K562 (cell line): ENCODE measurements at regions not wholly inside any gene's neighbourhood (a gene's known extent, or its start where the extent isn't known, plus 50 kb on each side); places are given as distances from the start of the nearest gene placed in this dataset.

Source experiments
- ATAC-seq: fragments of 200-7000 bp; cut with Tn5 transposase; 3 replicates; pipeline ENCODE4 v1.9.1; 2020; ENCODE audit warnings: moderate library complexity
- BruUV-seq: library from RNA; stranded (reverse); fragments of 400-500 nt; replicated peaks from 2 replicates; lab custom pipeline; 2021; lab: Mats Ljungman, UMichigan
- CTCF ChIA-PET: fragments of 300-600 bp; formaldehyde crosslinking; extraction: SDS; loops from one replicate; lab custom pipeline; 2021; ENCODE audit warnings: low intra/inter-chr PET ratio; lab: Yijun Ruan, JAX
- POLR2A ChIA-PET: fragments of 300-600, 350-650 bp; sonication (Branson Sonifier 250); formaldehyde crosslinking; extraction: SDS; loops from one replicate; lab custom pipeline; 2021; ENCODE audit warnings: antibody characterized with exemption, inconsistent platforms; lab: Yijun Ruan, JAX
- DNase-seq, 4 experiments: peaks; one replicate each; pipeline versions ENCODE4 v3.0.0 to v3.0.0-alpha.2; 2011 to 2018; ENCODE audit warnings: low spot score in 3 of 4, mixed read lengths in 3 of 4; ENCODE audit errors: extremely low read depth in 1 of 4
- FAIRE-seq: peaks from 2 replicates; lab custom pipeline; 2011; peaks lifted over from hg19 to GRCh38; lab: Jason Lieb, UNC
- H2AFZ ChIP-seq: 2 replicates; pipeline ENCODE4 v1.6.0; 2011; ENCODE audit warnings: low read depth, low read length, control low read depth, inconsistent platforms
- H3K27ac ChIP-seq: fragments of 200-600 bp; 3 replicates; pipeline ENCODE4 v1.8.0; 2011; ENCODE audit warnings: low read depth, mild to moderate bottlenecking, control low read depth, inconsistent platforms, low read length, moderate library complexity, mixed read lengths; ENCODE audit errors: extremely low read depth
- H3K27me3 ChIP-seq, 2 experiments: fragments of 300-600 bp in 1 of 2; 2 replicates in 1 of 2; 3 replicates in 1 of 2; pipeline versions ENCODE4 v1.6.0 to v1.8.0; 2011; ENCODE audit warnings: inconsistent platforms in 2 of 2, low read length in 2 of 2, mild to moderate bottlenecking in 1 of 2, mixed read lengths in 1 of 2, moderate library complexity in 1 of 2; ENCODE audit not compliant: control insufficient read depth in 2 of 2, insufficient read depth in 2 of 2
- H3K36me3 ChIP-seq: fragments of 300-600 bp; 3 replicates; pipeline ENCODE4 v1.8.0; 2011; ENCODE audit warnings: mild to moderate bottlenecking, low read length, inconsistent platforms; ENCODE audit not compliant: control insufficient read depth, insufficient read depth
- H3K4me1 ChIP-seq, 2 experiments: fragments of 200-600 bp in 1 of 2; replicated peaks in 1 of 2; 2 replicates in 1 of 2; 3 replicates in 1 of 2; pipeline versions ENCODE4 v1.5.1 to v1.8.0; 2011; ENCODE audit warnings: inconsistent platforms in 2 of 2, low read length in 2 of 2, mild to moderate bottlenecking in 1 of 2, mixed read lengths in 1 of 2, moderate library complexity in 1 of 2; ENCODE audit not compliant: control insufficient read depth in 2 of 2, insufficient read depth in 2 of 2
- H3K4me2 ChIP-seq: 2 replicates; pipeline ENCODE4 v1.6.1; 2011; ENCODE audit warnings: low read length, control low read depth, inconsistent platforms, mixed read lengths; ENCODE audit not compliant: insufficient read depth
- H3K4me3 ChIP-seq: fragments of 200-600 bp; sonication (generic), shearing (Covaris generic); 2 replicates; pipeline ENCODE4 v1.5.1; 2016; ENCODE audit warnings: control low read depth, inconsistent platforms
- H3K79me2 ChIP-seq: fragments of 200-600 bp; 3 replicates; pipeline ENCODE4 v1.8.0; 2011; ENCODE audit warnings: low read length, inconsistent platforms; ENCODE audit not compliant: control insufficient read depth, insufficient read depth
- H3K9ac ChIP-seq, 2 experiments: 2 replicates each; pipeline versions ENCODE4 v1.6.0 to v1.6.1; 2011; ENCODE audit warnings: low read depth in 2 of 2, low read length in 2 of 2, control low read depth in 1 of 2, inconsistent platforms in 1 of 2, mild to moderate bottlenecking in 1 of 2, mixed read lengths in 1 of 2; ENCODE audit not compliant: insufficient read depth in 1 of 2
- H3K9me1 ChIP-seq: one replicate; pipeline ENCODE4 v1.6.0; 2011; ENCODE audit warnings: inconsistent platforms, mild to moderate bottlenecking, low read length, moderate library complexity; ENCODE audit not compliant: control insufficient read depth, insufficient read depth
- H3K9me3 ChIP-seq: replicated peaks from 2 replicates; pipeline ENCODE4 v1.5.1; 2011; ENCODE audit warnings: low read depth, low read length, inconsistent platforms; ENCODE audit not compliant: control insufficient read depth, insufficient read depth
- H4K20me1 ChIP-seq: replicated peaks from 2 replicates; pipeline ENCODE4 v1.6.1; 2011; ENCODE audit warnings: low read length, inconsistent platforms, mixed read lengths; ENCODE audit not compliant: control insufficient read depth, insufficient read depth
- FOXA3 ChIP-seq, 2 experiments: fragments of 450-650 bp in 1 of 2; sonication (generic) in 1 of 2; formaldehyde crosslinking; IDR thresholded peaks in 1 of 2; conservative IDR thresholded peaks in 1 of 2; 2 replicates each; pipeline versions ENCODE4 v1.4.0 to v1.8.0; 2020 to 2022; ENCODE audit warnings: mild to moderate bottlenecking in 2 of 2, missing genetic modification reagents in 1 of 2
- KHSRP ChIP-seq: fragments of 450-650 bp; IDR thresholded peaks from 2 replicates; pipeline ENCODE4 v1.6.1; 2017
- NBN ChIP-seq: fragments of 450-650 bp; IDR thresholded peaks from 2 replicates; pipeline ENCODE4 v1.6.1; 2016; ENCODE audit warnings: low read depth, mild to moderate bottlenecking
- RFX7 ChIP-seq: fragments of 250-450 bp; sonication (Bioruptor Pico); IDR thresholded peaks from 2 replicates; pipeline ENCODE4 v1.5.1; 2021; ENCODE audit warnings: mild to moderate bottlenecking
- SAFB2 ChIP-seq: fragments of 200-400 bp; formaldehyde crosslinking; IDR thresholded peaks from 2 replicates; pipeline ENCODE4 v1.6.1; 2018; ENCODE audit warnings: borderline replicate concordance, low read length, low read depth, moderate library complexity; ENCODE audit not compliant: severe bottlenecking
- SIRT6 ChIP-seq: IDR thresholded peaks from one replicate; pipeline ENCODE4 v1.6.1; 2012; ENCODE audit warnings: low read depth, mild to moderate bottlenecking, control low read depth, inconsistent platforms, low read length, moderate library complexity
- ZBTB12 ChIP-seq: fragments of 250-450 bp; sonication (Bioruptor Pico); IDR thresholded peaks from 2 replicates; pipeline ENCODE4 v1.4.0; 2020
- ZNF311 ChIP-seq: fragments of 250-450 bp; sonication (Bioruptor Pico); IDR thresholded peaks from 2 replicates; pipeline ENCODE4 v1.4.0; 2020; ENCODE audit warnings: mild to moderate bottlenecking, moderate library complexity
- ZNF431 ChIP-seq: sonication (generic); formaldehyde crosslinking; IDR thresholded peaks from 2 replicates; pipeline ENCODE4 v1.8.0; 2022; ENCODE audit warnings: mild to moderate bottlenecking, missing genetic modification reagents
- ZNF77 ChIP-seq: fragments of 250-450 bp; sonication (Bioruptor Pico); IDR thresholded peaks from 2 replicates; pipeline ENCODE4 v1.5.0; 2020
- WGBS: fragments of 100-300 bp; shearing (Covaris generic); methylation state at CpG from one replicate; pipeline ENCODE4 v1.1.6; 2016; ENCODE audit warnings: low coverage, mixed read lengths; ENCODE audit not compliant: insufficient coverage; ENCODE audit errors: missing lambda C conversion rate; 5-methylcytosine and 5-hydroxymethylcytosine counted together
- in situ Hi-C: fragments of 300-500 bp; cut with MboI; formaldehyde crosslinking; loops from 4 replicates; pipeline ENCODE4 v1.15.0; 2018; ENCODE audit warnings: inconsistent platforms, mixed read lengths
- intact Hi-C: fragments of 100-400 bp; cut with micrococcal nuclease; formaldehyde crosslinking; loops from 2 replicates; pipeline ENCODE4 v1.14.2; 2022
- TF ChIP-seq, protein P1 (sequence below), 2 experiments: fragments of 450-650 bp; conservative IDR thresholded peaks; 2 replicates each; pipeline ENCODE4 v1.6.1; 2017; ENCODE audit warnings: mild to moderate bottlenecking in 2 of 2, moderate library complexity in 2 of 2

GRCh38 chr20:39986173-39986904 is 702.7 kb downstream of the MAFB start (continued):
- TF ChIP-seq, protein P1, sequence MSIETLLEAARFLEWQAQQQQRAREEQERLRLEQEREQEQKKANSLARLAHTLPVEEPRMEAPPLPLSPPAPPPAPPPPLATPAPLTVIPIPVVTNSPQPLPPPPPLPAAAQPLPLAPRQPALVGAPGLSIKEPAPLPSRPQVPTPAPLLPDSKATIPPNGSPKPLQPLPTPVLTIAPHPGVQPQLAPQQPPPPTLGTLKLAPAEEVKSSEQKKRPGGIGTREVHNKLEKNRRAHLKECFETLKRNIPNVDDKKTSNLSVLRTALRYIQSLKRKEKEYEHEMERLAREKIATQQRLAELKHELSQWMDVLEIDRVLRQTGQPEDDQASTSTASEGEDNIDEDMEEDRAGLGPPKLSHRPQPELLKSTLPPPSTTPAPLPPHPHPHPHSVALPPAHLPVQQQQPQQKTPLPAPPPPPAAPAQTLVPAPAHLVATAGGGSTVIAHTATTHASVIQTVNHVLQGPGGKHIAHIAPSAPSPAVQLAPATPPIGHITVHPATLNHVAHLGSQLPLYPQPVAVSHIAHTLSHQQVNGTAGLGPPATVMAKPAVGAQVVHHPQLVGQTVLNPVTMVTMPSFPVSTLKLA (conservative IDR thresholded peaks at IDR 0.05) = no peak
- TF ChIP-seq KHSRP (no peak), RFX7 (CRISPR knock-in tag) (no peak), ZBTB12 (CRISPR knock-in tag) (no peak)
- TF ChIP-seq, all 486 proteins: peak for 0

DNA sequence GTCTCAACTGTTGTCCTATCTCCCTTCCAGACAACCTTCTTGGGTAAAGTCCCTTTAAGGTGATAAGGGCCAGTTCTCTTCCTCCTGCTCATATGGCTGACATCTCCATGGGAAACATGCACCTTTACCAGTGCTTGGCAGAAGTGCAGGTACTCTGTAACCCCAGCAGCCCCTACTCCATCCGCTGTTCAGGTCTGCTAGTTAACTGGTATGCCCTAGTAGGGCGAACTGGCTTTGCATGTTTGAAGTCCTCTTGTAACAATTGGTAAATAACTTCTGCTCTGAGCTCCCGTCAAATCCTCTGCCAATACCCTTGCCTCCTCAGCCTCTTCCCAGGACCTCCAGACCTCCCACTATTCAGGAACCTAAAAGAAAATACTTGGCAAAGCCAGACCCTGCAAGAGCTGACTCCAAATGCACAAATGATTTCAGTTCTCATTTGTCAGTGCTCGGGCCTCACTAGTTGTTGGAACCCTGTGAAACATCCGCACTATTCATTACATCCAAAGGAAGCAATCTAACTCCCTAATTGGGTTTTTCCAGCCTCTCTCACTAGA is 703.7 kb downstream of the MAFB start:
- Histone ChIP-seq H3K4me3 (no peak overlapping the region), H2AFZ (no peak overlapping the region), H3K4me2 (no peak overlapping the region), H3K36me3 (no peaks in the 10 kb centered on the region), H3K9me3 (no peaks in the 10 kb centered on the region), H3K4me1 (no peaks in the 10 kb centered on the region), H3K9me1 (no peaks in the 10 kb centered on the region), H3K27ac (no peak overlapping the region), H4K20me1 (no peaks in the 10 kb centered on the region), H3K27me3 (no peaks in the 10 kb centered on the region), H3K79me2 (no peaks in the 10 kb centered on the region), H3K9ac (no peak overlapping the region)
- in situ Hi-C loops (no loop called here), intact Hi-C loops (no loop called here)
- BruUV-seq = no TSS peak
- ATAC-seq = no peak
- WGBS = 0% methylated on average over 5 of the region's 5 CpGs
- POLR2A ChIA-PET = no interaction called here
- CTCF ChIA-PET = no interaction called here
- no peak for FAIRE-seq
- DNase-seq = no peak
- TF ChIP-seq FOXA3 (CRISPR knock-in tag; conservative IDR thresholded peaks at IDR 0.05 in 1 of 2, IDR thresholded peaks at IDR 0.05 in 1 of 2) = no peak
- TF ChIP-seq ZNF77 = no peak
- no peak for TF ChIP-seq SIRT6
- no peak for TF ChIP-seq ZNF431 (CRISPR knock-in tag)
- no peak for TF ChIP-seq NBN
- TF ChIP-seq ZNF311 (CRISPR knock-in tag) = no peak
- TF ChIP-seq SAFB2 = no peak
